Motor neuron (in vitro differentiated cells): ENCODE measurements at regions not wholly inside any gene's neighbourhood (a gene's known extent, or its start where the extent isn't known, plus 50 kb on each side); places are given as distances from the start of the nearest gene placed in this dataset.

ENCODE experiments used
- ATAC-seq, 8 experiments: fragments of 200-7000 bp; cut with Tn5 transposase; replicated peaks in 6 of 8; 2 replicates each; pipeline ENCODE4 v1.8.0; 2021; ENCODE audit warnings: mild to moderate bottlenecking in 8 of 8, moderate library complexity in 8 of 8
- H3K27ac ChIP-seq, 2 donors: fragments of 250-450 bp; sonication (Bioruptor Pico); 2 replicates each; pipeline ENCODE4 v1.9.0; 2021; ENCODE audit warnings: antibody characterized with exemption in 2 of 2, mild to moderate bottlenecking in 2 of 2, moderate library complexity in 1 of 2
- H3K4me1 ChIP-seq, 2 donors: fragments of 250-450 bp; sonication (Bioruptor Pico); replicated peaks in 1 of 2; 2 replicates each; pipeline ENCODE4 v1.6.1; 2021; ENCODE audit warnings: antibody characterized with exemption in 2 of 2, mild to moderate bottlenecking in 2 of 2, moderate library complexity in 1 of 2
- H3K4me3 ChIP-seq, 5 donors: fragments of 250-450 bp; sonication (Bioruptor Pico); 2 replicates each; pipeline ENCODE4 v1.9.0; 2021; ENCODE audit warnings: antibody characterized with exemption in 5 of 5, mild to moderate bottlenecking in 5 of 5, moderate library complexity in 4 of 5
- WGBS, 10 experiments: fragments of 450-650 bp; shearing (Covaris generic); methylation state at CpG; one replicate each; pipeline ENCODE4 v1.0.0; 2022; 5-methylcytosine and 5-hydroxymethylcytosine counted together
- in situ Hi-C, 9 experiments: fragments of 400-800 bp; cut with MboI; loops; one replicate each; pipeline ENCODE4 v1.15.0; 2021; ENCODE audit warnings: low sequenced_read_pairs in 9 of 9, low pct_unique_long_range_greater_than_20kb in 2 of 9; ENCODE audit not compliant: unreplicated experiment in 9 of 9

- in situ Hi-C loops: no loop called here
- peaks cover 9 to 19% of the 10 kb centered on the region in 2 donors for H3K4me1 ChIP-seq
- no peak overlapping the region for H3K27ac ChIP-seq
- H3K4me3 ChIP-seq: no peak overlapping the region
- ATAC-seq: no peak
Observed at GRCh38 chr3:30980993-30981392, 86.5 kb upstream of the GADL1 start.

GRCh38 chr3:30982416-30983075, 88.1 kb upstream of the GADL1 start:
- in situ Hi-C loops: no loop called here
- WGBS, 10 experiments: 89 to 100% (median 95%) methylated on average over 1 to 3 of the region's 3 CpGs; no CpG with 5 or more reads in 3 of the 10 experiments
- Histone ChIP-seq H3K27ac (no peak overlapping the region), H3K4me3 (no peak overlapping the region), H3K4me1 (peaks cover 9 to 19% of the 10 kb centered on the region in 2 donors)
- no peak for ATAC-seq

GRCh38 chr3:30984855-30985749, 90.6 kb upstream of the GADL1 start:
- in situ Hi-C loops: no loop called here
- Histone ChIP-seq H3K4me3 (no peak overlapping the region), H3K27ac (no peak overlapping the region), H3K4me1 (peaks cover 9 to 19% of the 10 kb centered on the region in 2 donors)
- ATAC-seq: peak in 5 of 8 experiments; percentile 25 to 70 (median 48)
- WGBS, 10 experiments: 42 to 90% (median 59%) methylated on average over 2 to 4 of the region's 4 CpGs; no CpG with 5 or more reads in 1 of the 10 experiments

GRCh38 chr3:30986551-30986950, 92.1 kb upstream of the GADL1 start:
- Histone ChIP-seq H3K27ac (no peak overlapping the region), H3K4me3 (no peak overlapping the region), H3K4me1 (peaks cover 4 to 13% of the 10 kb centered on the region in 2 donors)
- in situ Hi-C loops: no loop called here
- WGBS, 10 experiments: 90 to 100% (median 100%) methylated on average over 1 to 3 of the region's 3 CpGs; no CpG with 5 or more reads in 3 of the 10 experiments
- no peak for ATAC-seq

GRCh38 chr3:30988769-30989168, 94.3 kb upstream of the GADL1 start:
- ATAC-seq: no peak
- Histone ChIP-seq H3K27ac (no peak overlapping the region), H3K4me3 (no peak overlapping the region), H3K4me1 (peaks cover 3 to 12% of the 10 kb centered on the region in 2 donors)
- in situ Hi-C loops: no loop called here
- 61 to 93% (median 78%) methylated on average over 1 to 3 of the region's 3 CpGs; no CpG with 5 or more reads in 2 of the 10 experiments for WGBS, 10 experiments

DNA sequence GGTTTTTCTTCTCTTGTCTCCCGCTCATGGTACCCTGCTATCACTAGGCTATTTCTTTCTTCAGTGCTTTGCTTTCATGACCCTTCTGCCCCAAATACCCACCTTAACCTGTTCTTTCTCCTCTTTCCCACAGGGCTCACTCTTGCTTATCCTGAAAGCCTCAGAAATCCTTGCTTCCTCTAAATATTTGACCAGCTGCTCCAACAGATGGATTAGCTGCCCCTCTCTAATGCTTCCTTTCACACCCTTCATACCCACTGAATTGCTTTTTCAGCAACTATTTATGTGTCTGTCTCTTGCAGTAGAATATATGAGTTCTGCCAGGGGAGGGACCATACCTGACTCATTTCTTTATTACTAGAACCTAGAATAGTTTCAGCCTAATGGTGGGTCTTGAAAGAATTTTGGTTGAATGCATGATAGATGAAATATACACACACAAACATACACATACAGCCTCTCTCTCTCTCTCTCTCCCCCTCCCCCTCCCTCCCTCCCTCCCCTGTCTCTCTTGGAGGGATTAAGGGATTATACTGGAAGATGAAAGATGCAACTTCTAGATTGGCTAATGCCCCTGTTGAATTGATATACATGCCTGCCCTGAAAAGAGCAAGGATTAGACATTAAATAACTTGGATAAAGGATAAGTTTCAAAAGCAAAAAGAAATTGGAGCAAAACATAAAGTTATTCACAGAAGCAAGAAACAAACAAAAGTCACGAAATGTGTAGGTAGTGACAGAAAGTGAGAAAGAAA, 95.0 kb upstream of the GADL1 start:
- Histone ChIP-seq H3K4me1 (peaks cover 3 to 6% of the 10 kb centered on the region in 2 donors), H3K27ac (no peak overlapping the region), H3K4me3 (no peak overlapping the region)
- 50 to 100% (median 82%) methylated on average over 1 to 2 of the region's 2 CpGs for WGBS, 10 experiments
- ATAC-seq: no peak
- in situ Hi-C loops: no loop called here

DNA sequence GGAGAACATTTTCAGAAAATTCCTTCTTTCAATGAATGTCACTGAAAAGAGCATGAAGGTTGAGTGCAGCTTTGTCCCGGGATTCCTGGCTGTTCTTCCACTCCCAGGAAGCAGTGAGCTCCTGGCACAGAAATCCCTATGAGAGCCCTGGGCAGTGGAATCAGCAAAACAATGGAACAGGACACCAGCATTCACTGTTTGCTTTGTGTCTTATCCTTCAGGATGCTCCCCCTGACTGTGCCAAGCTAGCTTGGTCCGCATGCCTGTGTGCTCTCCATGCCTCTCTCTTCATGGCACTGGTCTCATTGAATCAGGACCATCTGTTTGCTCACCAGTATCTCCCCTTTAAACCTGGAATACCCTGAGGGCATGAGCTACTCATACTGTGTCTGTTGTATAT, 102.0 kb upstream of the GADL1 start:
- Histone ChIP-seq H3K27ac (no peak overlapping the region), H3K4me1 (peaks cover 5 to 11% of the 10 kb centered on the region in 2 donors), H3K4me3 (no peak overlapping the region)
- in situ Hi-C loops: no loop called here
- WGBS, 10 experiments: 0 to 80% (median 51%) methylated on average over 1 to 2 of the region's 2 CpGs; no CpG with 5 or more reads in 4 of the 10 experiments
- no peak for ATAC-seq

DNA sequence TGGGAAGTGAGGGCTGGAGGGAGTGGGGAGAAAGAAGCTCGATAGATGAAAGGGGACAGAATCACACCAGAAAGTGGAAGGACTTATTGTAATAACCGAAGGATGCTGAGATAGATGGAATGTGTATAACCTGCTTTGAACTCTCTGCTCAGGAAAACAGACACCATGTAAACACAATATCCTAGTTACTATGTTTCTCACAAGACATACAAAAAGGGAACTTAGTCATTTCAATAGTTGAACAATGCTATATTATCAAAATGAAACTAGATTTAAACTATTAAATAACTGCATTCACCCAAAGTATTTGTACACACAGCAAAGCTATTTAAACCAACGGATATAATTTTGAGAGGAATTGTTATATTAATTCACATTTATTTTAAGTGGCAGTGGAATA, 108.3 kb upstream of the GADL1 start:
- ATAC-seq: no peak
- Histone ChIP-seq H3K27ac (no peak overlapping the region), H3K4me1 (peaks cover 5 to 11% of the 10 kb centered on the region in 2 donors), H3K4me3 (no peak overlapping the region)
- 50 to 97% (median 85%) methylated on average over 1 to 3 of the region's 3 CpGs for WGBS, 10 experiments
- in situ Hi-C loops: no loop called here

DNA sequence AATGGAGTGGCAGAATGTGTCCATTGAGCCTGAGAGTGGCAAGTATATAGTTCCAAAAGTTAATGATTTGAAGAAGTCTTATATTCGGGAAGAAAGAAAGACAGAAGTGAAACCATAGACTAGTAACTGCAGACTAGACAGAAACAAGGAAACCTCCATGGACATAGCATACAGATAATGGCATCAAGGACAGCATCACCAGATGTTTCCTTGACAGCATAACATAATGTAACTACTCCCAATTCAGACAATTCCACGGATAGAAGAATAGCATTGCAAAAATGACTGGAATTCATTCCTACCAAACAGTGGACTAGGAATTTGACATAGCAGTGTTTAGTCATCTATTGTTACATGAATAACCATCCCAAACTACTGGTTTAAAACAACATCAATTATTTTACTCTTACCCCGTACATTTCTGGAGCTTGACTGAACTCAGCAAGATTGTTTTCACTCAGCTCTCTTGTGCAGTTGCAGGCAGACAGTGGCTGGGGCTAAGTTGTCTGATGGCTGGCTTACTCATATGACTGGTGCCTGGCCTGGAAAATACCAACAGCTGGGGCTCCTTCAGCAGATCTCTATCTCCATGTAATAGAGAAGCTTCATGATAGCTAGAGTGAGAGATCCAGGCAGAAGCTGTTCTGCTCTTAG, 109.7 kb upstream of the GADL1 start:
- ATAC-seq: peak in 5 of 8 experiments; percentile 16 to 94 (median 54)
- no peak overlapping the region for H3K27ac ChIP-seq
- H3K4me1 ChIP-seq: peaks cover 5 to 11% of the 10 kb centered on the region in 2 donors
- in situ Hi-C loops: no loop called here
- no peak overlapping the region for H3K4me3 ChIP-seq
- WGBS, 10 experiments: 0 to 90% (median 40%) methylated on average over 1 to 3 of the region's 3 CpGs; no CpG with 5 or more reads in 1 of the 10 experiments

DNA sequence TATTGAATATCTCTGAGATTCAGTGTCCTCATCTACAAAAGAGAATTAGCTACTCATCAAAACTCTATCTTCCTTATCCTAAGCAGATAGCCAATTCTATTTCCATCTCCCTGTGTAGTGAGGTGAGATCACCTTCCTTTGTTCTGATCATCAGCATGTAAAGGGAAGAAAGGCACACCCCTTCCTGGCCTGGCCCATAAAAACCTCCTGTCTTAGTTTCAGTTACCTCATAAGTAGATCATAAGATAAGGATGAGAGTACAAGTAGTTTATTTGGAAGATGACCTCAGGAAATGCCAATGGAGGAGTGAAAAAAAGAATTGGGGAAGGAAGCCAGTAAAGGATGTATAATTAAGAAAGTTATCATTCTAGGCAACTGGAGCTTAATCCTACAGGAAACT, 114.5 kb upstream of the GADL1 start:
- Histone ChIP-seq H3K27ac (no peak overlapping the region), H3K4me3 (no peak overlapping the region), H3K4me1 (peaks cover 4 to 5% of the 10 kb centered on the region in 2 donors)
- in situ Hi-C loops: no loop called here
- ATAC-seq: peak in 1 of 8 experiments; percentile 12

GRCh38 chr3:31009881-31010280, 115.4 kb upstream of the GADL1 start:
- in situ Hi-C loops: no loop called here
- Histone ChIP-seq H3K4me3 (no peak overlapping the region), H3K4me1 (peaks cover 4 to 5% of the 10 kb centered on the region in 2 donors), H3K27ac (no peak overlapping the region)
- peak in 1 of 8 experiments; percentile 18 for ATAC-seq

GRCh38 chr3:31010491-31010890, 116.0 kb upstream of the GADL1 start:
- no peak for ATAC-seq
- peaks cover 4 to 5% of the 10 kb centered on the region in 2 donors for H3K4me1 ChIP-seq
- H3K4me3 ChIP-seq: no peak overlapping the region
- H3K27ac ChIP-seq: no peak overlapping the region
- 0 to 100% (median 86%) methylated on average over 1 to 2 of the region's 2 CpGs; no CpG with 5 or more reads in 1 of the 10 experiments for WGBS, 10 experiments
- in situ Hi-C loops: no loop called here
